RPMI7951 (cell line): ENCODE measurements at regions not wholly inside any gene's neighbourhood (a gene's known extent, or its start where the extent isn't known, plus 50 kb on each side); places are given as distances from the start of the nearest gene placed in this dataset.

Source experiments
- DNase-seq: peaks from one replicate; pipeline ENCODE4 v3.0.0-alpha.2; 2012; ENCODE audit warnings: low read depth

DNA sequence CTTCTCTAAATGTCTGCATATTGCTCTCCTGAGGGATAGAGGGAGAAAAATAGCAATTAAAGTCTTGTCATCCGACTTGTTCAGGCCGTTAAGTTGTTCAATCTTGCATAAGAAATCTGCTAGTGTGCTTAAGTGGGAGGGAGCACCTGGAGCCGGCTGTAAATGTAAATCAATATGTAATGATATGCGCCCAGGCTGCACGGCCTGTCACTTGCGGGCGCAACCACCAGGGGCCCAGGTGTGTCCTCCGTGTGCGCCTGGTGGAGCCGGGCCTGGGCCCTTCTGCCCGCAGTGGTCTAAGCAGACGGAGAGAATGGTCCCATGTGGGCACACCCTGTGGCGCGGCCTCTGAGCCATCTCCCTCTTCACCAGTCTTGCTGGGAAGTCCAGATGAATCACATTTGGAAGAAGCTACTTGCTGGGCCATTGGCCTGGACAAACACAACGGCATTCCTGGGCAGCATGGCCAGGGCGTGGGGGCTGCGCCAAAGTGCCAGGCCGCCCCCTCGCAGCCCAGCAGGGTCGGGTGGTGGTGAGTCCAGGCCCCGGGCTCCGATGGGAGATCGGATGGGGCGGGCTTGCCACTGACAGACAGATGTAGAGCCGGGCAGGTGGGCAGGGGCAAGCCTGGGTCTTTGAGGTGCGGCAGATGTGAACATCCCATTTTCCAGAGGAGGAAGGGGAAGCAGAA lies 193.3 kb upstream of the C14orf180 start:
- DNase-seq: no peak

DNA sequence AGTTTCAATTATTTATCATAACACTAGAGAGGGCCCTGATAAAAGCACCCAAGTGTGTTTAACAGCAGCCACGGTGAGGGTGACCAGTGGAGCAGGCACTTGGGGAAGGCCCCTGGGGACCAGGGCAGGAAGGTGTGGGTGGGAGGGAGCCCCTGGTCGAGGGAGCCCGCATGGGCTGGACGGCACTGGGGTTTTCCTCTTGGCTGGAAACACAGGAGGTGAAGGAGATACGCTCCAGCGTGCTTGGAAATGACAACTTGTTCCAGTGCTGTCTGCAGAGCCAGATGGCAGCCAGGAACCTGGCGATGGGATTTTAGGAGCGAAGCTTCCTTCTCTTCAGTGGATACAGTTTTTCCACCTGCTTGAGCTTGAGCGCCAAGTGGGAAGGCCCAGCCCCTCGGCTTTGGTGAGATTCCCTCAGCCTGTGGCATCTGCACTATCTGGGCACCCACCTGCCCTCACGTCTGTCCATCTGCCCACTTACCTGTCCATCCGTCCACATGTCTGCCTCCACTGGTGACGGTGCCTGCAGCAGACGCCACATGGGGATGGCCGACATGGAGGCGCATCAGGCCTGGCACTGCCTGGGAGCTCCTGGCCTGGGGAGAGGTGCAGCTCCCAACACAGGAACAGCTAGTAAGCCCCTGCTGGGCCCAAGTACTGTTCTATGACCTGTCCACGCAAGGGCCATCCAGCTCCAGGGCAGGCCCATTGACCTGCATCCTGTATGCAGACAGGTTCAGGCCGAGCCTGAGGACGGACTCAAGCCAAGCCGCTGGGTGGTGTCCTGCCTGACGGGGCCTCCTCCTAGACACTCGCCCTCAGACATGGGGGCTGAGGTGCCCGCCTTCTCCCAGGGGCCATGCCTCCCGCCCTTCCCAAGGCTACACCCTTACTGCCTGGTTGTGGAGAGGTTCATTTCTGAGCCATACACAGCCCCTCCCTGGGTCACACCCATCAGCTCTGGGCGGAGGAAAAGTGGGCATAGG lies 192.2 kb upstream of the C14orf180 start:
- no peak for DNase-seq

DNA sequence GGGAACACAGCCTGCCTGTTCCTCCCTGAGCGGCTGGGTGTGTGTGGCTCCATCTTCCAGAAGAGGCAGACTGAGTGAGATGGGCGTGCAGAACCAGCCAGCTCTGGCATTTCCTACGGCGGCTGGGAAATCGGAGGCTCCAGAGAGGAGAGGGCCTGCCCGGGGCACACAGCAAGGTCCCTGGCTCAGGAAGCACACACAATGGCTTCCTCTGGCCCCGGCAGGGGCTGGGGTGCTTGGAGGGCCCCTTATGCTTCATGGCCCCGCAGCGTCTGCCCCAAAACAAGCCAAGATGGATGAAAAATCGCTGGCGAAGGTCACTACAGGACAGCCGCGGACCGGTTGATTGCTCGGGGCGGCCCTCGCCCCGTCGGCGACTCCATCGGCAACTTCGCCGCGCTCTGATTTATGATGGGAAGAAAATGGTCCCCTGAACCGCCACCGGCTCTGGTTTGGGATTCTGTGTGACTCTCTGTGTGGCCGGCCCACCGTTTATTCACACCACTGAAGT lies 191.5 kb upstream of the C14orf180 start:
- no peak for DNase-seq

DNA sequence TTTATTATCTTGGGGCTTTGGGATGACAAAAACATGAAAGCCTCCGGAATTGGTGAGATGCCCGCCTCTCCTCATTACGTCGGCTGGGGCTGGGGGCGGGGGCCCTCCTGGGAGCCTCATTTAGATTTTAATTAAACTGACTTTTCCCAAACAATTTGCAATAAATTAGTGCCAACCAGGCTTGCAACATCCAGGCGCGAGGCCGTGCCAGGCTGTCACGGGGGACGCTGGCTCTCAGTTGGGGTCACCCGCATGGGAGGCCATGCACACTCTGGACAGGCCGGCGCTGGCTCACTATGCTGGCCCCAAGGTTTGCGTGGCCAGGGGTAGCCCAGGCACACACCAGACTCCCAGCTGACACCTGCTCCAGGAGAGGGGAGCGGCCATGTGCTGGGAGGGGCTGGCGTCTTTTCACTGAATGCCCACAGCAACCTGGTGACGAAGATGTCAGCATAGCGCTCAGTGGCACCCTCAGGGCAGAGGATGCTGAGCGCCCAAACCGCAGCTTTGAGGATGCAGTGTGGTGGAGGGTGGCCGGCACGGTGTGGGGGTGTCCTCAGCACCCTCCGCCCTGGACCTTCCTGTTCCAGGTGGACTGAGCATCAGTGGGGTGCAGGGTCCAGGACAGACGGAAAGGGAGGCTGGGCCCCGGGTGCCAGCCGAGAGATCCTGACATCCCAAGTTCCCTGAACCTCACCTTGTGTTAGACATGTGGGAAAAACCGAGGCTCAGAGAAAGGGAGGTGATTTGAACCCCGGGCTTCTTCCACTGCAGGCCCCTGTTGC lies 190.8 kb upstream of the C14orf180 start:
- no peak for DNase-seq

DNA sequence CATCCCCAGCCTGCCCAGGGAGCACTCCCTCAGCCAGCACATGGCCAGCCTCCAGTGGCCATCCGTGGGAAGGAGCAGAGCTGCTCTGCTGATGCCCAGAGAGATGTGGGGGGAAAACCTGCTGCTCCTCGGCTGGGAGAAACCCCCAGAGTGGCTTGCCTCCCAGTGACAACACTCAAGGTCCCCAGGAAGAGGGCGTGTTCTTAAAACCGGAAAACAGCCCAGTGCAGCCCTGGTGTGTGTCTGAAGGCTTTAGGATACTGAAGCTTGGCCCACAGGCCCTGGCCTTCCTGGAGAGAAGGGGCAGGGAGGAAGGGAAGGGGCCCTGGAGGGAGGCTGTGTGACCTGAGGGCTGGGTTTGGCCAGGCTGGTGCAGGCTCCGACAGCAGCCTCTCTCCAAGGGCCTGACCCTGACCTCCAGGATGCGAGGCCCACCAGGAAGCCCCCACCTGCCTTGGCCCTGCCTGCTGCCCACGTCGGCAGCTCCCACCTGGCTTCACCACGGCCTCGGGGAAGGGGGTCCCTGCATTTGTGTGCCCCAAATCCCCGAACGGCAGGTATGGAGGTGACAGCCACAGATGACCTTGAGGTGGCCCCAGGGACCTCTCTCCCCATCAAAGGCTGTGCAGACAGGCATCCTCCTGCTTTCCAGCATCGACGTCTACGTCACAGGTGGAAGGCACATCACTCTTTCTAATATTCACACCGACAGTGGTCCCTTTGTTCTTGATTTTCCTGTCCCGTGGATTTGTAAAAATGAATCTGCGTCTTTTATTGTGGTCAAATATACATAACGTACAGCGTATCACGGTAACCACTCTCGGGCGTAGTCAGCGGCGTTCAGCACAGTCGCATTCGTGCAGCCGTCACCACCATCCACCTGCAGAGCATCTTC lies 190.0 kb upstream of the C14orf180 start:
- DNase-seq: no peak

DNA sequence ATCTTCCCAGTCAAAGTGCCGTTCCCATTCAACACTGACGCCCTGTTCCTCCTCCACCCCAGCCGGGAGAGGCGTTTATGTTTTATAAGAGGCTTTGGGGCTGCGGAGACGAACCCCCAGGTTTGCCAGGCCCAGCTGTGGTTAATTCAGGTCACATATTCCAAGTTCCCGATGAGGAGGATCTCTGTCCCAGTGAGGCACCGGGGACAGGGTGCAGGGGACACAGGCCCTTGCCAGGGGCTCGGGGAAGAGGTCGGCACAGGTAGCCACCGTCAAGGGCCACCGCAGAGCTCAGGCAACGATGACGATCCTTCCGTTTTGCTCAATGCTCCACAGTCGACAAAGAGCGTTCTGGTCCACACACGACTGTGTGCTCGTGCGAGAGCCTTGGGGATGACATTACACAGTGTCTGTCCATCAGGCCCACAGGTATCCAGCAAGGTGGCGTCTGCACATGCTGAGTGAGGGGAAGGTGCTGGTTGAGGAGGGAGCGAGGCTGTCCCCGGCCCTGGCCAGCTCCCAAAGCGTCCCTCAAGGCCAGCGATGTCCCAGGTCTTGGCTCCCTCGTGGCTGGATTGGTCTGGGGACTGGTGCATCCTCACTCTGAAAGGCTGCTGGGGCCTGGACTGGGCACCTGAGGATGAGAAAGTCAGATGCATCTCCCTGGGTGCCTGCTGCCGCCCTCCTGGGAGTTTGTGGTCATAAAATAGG lies 189.2 kb upstream of the C14orf180 start:
- DNase-seq: no peak

DNA sequence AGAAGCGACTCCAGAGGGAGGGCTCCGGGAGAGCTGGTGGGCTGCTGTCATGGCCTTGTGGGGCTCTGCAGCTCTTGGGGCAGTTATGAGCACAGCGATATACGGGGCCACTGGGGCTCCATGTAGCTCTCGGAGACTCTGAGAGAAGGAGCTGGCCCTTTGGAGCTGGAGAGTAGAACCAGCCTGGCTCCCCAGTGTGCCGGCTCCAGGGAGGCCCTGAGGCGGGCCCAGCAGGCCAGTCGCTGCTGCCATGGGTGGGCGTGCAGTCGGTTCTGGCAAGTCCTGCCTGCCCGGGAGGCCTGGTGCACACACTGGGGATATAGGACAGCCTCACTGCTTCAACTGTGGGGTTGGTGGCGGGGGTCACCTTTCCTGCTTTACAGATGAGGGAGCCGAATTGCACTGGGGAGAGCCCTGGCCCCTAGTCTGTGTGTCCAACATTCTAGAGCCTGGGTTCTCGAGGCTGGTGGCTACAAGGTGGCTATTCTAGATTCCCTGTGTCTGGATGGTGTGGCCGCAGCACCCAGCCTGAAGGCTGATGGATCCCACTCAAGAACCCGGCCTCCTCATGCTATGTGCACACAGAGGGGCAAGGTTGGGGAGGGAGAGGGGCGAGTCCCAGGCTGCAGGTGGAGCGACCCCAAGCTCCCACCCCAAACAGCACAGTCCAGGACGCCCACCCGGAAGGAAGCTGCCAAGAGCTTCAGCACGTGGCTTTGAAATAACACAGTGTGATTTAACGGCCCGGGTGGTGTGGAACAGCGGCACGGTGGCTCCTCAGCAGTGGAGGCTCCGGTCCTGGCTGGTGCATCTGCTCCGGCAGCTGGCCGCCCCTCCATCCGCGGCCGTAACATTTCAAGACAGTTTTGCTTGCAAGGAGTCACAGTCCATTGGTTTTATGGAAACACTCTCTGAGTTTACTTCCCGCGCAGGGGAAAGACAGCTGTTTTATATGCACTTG lies 188.3 kb upstream of the C14orf180 start:
- DNase-seq: no peak

DNA sequence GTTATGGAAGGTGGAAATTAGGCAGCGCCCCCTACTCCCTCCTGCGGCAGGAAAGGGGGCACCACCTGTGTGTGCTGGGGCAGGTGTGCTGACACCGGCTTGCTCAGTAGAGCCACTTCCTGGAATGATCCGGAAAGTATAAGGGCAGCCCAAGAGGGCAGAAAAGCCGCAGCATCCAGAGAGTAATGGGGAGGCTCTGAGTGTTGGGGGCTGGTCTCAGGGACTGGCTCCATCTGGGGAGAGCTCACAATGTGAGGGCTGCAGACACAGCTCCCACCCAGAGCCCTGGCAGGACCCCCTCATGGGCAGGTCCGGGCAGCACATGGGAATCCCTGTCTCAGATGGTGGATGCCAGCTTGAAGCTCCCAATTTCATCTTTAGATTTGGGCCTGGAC lies 187.6 kb upstream of the C14orf180 start:
- DNase-seq: no peak

DNA sequence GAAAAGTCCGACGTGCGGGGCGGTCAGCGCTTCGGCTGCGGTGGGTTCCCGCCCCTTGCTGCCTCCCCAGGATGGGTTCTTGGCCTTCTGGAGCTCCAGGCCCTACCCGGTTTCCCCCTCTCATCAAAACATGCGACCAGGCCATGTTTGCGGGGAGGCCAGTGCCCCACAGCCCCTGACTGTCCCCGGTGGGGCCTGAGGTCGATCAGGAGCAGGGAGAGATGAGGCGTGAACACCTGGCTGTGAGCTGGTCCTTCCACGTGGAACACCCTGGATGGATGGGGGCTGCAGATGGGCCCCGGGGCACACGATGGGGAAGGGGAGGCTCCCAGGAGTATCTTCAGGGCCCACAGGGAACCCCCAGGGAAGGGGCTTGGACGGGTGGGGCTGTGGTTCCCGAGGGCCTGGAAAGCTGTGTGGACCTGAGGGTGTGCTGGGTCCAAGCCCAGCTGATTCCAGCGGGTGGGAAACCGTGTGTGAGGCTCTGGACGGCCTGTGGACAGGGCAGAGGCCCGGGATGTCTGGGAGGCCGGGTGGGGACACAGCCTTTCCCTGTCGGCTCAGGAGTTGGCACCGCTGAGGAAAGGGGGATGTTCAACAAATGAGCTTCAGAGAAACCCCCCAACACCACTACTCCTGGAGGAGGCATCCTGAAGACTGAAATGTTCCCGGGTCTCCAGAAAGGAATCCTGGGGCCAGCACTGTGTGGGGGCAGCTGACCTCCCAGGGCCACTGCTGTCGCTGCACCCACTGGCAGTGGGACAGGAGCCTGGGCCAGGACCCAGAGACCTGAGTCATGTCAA lies 187.0 kb upstream of the C14orf180 start:
- DNase-seq: no peak

DNA sequence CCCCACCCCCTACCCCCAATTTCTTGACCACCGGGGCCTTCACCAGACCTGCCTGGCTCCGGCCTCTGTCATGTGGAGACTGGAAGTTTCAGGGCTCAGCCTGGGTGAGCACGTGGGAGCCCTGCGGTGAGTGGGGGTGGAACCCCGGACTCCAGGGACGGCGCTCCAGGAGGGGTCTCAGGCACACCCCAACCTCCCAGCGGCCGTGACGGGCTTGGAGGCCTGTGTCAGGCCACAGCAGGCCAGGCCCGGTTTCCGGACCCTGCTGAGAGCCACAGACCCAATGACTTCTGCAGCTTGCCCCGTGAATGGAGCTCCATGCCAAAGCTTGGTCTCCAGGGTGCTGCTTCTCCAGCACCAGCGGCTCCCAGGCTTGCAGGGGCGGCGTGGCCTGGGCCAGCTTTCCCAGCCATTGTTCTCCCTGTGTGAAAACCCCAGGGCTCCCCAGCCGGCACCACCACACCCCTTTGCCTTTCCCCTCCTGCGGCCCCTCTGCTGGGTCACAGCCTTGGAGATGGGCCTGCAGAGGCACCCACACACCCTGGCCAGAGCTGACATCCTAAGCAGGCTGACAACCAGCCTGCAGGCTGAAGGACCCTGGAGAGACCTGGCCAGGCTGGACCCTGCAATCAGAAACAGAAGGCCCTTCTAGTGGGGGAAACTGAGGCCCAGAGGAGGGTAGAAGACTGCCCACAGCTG lies 186.2 kb upstream of the C14orf180 start:
- no peak for DNase-seq

DNA sequence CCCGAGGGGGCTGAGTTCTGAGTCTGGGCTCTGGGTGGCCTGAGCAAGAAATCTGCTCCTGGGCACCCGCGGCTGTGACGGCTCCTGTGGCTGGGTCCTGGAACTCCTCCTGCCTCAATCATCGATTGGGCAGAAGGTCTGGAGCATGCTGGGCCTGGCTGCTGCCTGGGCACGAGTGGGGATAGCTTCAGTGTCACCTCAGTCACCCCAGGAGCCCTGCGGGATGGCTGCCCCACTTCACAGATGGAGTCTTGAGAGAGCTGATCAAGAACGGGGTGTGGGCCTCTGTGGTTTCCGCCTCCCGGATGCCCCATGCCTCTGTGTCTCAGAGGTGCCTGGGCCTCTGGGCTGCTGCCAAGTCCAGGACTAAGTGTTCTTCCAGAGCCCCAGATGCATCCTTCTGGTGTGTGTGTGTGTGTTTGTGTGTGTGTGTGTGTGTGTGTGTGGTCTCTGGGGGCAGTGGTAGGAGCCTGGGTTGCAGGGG lies 185.6 kb upstream of the C14orf180 start:
- peak; percentile 16 for DNase-seq

DNA sequence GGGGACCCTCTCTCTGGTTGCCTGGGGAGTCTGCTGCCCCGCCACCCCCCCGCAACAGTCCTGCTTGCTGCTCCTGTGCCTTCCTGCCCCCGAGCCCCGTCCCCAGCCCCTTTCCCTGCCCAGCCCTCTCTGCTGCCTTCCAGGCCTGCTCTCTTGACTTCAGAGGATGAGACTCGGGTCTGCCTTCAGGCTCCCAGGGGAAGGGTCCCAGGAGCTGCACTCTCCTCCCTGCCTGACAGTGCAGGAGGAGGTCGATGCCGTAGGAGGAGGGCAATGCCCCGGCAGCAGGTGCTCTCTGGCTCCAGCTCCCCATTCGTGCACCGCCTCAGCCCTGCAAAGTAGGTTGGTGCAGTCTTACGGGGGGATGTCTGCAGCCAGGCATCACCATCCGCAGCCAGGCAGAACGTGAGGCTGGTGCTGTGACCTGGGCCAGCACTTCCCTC lies 185.1 kb upstream of the C14orf180 start:
- no peak for DNase-seq

DNA sequence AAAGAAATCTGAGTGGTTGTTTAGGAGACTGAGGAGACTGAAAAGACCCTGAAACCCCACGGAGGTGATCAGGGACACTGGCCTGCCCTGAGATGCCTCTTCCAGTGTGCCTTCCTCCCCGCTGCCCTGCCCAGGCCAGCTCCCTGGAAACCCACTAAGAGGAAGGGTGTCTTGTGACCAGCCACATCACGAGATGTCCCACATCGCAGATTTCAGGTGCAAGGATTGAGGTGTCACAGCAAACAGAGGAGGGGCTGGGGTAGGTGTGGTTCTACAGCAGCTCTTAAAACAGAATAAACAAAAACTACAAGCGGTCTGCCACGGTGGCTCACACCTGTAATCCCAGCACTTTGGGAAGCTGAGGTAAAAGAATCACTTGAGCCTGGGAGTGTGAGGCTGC lies 184.3 kb upstream of the C14orf180 start:
- no peak for DNase-seq

DNA sequence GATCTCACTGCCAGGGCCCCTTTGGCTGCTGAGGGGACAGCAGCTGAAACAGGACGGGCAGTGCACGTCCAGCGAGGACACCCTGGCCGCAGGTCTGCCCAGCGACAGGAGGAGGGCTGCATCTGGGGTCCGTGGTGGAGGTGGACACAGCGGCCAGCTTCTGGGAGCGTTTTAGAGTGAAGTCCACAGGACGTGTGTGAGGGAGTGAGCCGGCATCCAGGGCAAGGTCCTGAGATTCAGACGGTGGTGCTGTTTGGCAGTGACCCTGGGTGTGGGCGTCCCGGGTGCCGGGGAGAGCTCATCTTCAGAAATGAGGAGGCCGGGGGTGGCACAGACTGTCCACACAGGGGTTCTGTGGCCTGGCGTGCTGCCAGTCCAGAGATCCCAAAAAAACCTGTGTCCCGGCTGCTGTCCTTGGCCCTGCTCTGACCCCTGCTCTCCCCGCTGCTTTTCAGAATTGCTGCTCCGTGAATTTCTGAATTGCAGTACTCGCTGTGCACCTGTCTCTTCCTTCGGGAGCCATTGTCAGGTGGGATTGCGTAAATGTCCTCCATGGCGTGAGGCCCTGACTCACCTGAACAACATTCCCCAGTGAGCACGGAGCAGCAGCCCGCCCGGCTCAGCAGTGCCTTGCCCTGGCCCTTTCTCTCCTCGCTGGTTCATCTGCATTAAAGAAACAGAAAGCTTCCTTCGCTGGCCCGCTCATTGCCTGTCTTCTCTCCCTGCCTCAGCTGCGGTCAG lies 183.5 kb upstream of the C14orf180 start:
- no peak for DNase-seq

DNA sequence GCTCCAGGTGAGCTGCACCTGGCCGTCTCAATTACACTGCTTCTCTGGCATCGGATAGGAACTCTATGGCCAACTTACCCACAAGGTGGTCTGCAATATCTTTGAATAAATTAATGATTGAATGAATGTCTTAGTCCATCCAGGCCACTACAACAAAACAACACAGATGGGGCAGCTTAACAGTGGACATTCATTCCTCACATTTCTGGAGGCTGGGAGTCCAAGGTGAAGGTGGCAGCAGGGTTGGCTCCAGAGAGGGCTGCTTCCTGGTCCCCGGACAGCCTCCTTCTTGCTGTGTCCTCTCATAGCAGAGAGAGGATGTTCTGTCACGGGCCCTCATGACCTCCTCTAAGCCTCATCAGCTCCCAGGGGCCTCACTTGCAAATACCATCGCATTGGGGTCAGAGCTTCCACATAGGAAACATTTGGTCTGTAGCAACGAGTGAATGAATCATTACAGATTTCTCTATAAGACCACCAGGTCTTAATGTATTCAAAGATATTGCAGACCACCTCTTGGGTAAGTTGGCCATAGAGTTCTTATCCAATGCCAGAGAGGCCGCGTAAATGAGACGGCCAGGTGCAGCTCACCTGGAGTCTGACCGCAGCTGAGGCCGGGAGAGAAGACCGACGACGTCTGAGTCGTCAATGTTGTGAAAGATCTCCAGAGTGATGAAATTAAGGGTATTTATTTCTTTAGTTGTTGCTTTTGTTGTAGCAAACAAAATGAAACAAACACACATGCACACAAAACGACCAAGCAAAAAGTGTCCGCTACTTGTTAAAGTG lies 182.7 kb upstream of the C14orf180 start:
- no peak for DNase-seq

DNA sequence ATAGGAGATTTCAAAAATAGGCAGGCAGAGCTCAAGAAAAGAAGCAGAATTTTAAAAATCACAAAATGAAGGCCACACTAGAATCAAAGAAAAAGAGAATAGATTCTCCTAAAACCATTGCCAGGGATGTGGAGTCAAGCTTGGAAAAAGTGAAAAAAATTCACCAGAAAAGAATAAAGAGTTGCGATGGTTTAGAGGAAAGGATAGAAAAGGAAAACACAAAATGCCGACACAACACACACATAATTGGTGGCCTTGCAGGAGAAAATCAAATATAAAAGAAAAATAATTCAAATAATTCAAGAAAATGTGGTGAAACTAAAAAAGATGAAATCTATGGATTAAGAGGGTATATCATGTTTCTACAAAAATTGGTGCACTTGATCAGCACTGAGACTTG lies 181.6 kb upstream of the C14orf180 start:
- no peak for DNase-seq
